Tibial artery (tissue), 4 donors: ENCODE measurements at regions not wholly inside any gene's neighbourhood (a gene's known extent, or its start where the extent isn't known, plus 50 kb on each side); places are given as distances from the start of the nearest gene placed in this dataset.

Experiments
- DNase-seq, 2 donors: peaks; one replicate each; pipeline ENCODE4 v3.0.0-alpha.2; 2019
- H3K27ac ChIP-seq, 2 donors: fragments of 200-600 bp; sonication (generic) in 1 of 2; 1 replicate in 1 of 2; 2 replicates in 1 of 2; pipeline ENCODE4 v1.5.1; 2018 to 2019; ENCODE audit warnings: mild to moderate bottlenecking in 1 of 2
- H3K27me3 ChIP-seq, 2 donors: fragments of 200-600 bp; sonication (generic) in 1 of 2; one replicate each; pipeline versions ENCODE4 v1.5.1 to v1.6.0; 2016 to 2019
- H3K36me3 ChIP-seq, 3 donors: fragments of 200-600 bp; sonication (generic) in 2 of 3; one replicate each; pipeline ENCODE4 v1.5.1; 2016 to 2019; ENCODE audit warnings: mild to moderate bottlenecking in 2 of 3
- H3K4me1 ChIP-seq, 4 donors: fragments of 200-600 bp; sonication (generic) in 2 of 4; 1 replicate in 3 of 4; 2 replicates in 1 of 4; pipeline ENCODE4 v1.5.1; 2016 to 2019
- H3K4me3 ChIP-seq, 2 donors: fragments of 200-600 bp; sonication (generic) in 1 of 2; 1 replicate in 1 of 2; 2 replicates in 1 of 2; pipeline ENCODE4 v1.5.1; 2018 to 2019; ENCODE audit warnings: mild to moderate bottlenecking in 2 of 2
- H3K9me3 ChIP-seq, 3 donors: fragments of 200-600 bp; sonication (generic) in 1 of 3; one replicate each; pipeline ENCODE4 v1.5.1; 2016 to 2019
- intact Hi-C: fragments of 100-400 bp; cut with DNase I; formaldehyde crosslinking; loops from one replicate; pipeline ENCODE4 v1.15.0; 2023; ENCODE audit warnings: low total_unique reads
- TF ChIP-seq, protein P1 (sequence below), 2 experiments: fragments of 200-600 bp in 1 of 2; fragments of 450-650 bp in 1 of 2; IDR thresholded peaks; one replicate each; pipeline ENCODE4 v1.5.1; 2017 to 2019; ENCODE audit warnings: antibody characterized with exemption in 2 of 2, mild to moderate bottlenecking in 1 of 2, moderate library complexity in 1 of 2

DNA sequence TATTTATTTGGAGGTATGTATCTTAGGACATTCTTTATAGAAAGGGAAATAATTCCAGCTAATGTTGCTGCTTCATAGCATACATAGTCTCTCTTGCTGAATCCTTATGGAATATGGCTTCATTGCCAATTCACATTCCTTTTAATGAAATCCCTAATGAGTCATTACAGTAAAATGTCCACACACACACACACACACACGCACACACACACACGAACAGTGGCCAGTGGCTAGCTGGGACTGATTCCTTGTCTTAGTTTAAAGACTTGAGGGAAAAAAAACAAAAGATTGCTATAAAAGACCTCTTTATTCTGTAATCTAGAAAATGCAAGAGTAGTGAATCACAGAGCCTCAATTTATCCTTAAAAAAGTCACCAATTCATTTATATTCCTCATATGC is 301.6 kb downstream of the SLITRK6 start:
- no peak for DNase-seq
- no peaks in the 10 kb centered on the region for H3K9me3 ChIP-seq
- no peaks in the 10 kb centered on the region for H3K4me1 ChIP-seq
- intact Hi-C loops: no loop called here
- no peaks in the 10 kb centered on the region for H3K27me3 ChIP-seq
- TF ChIP-seq, protein P1, sequence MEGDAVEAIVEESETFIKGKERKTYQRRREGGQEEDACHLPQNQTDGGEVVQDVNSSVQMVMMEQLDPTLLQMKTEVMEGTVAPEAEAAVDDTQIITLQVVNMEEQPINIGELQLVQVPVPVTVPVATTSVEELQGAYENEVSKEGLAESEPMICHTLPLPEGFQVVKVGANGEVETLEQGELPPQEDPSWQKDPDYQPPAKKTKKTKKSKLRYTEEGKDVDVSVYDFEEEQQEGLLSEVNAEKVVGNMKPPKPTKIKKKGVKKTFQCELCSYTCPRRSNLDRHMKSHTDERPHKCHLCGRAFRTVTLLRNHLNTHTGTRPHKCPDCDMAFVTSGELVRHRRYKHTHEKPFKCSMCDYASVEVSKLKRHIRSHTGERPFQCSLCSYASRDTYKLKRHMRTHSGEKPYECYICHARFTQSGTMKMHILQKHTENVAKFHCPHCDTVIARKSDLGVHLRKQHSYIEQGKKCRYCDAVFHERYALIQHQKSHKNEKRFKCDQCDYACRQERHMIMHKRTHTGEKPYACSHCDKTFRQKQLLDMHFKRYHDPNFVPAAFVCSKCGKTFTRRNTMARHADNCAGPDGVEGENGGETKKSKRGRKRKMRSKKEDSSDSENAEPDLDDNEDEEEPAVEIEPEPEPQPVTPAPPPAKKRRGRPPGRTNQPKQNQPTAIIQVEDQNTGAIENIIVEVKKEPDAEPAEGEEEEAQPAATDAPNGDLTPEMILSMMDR (IDR thresholded peaks at IDR 0.05): no peak
- no peak overlapping the region for H3K27ac ChIP-seq
- H3K4me3 ChIP-seq: no peak overlapping the region
- no peaks in the 10 kb centered on the region for H3K36me3 ChIP-seq

DNA sequence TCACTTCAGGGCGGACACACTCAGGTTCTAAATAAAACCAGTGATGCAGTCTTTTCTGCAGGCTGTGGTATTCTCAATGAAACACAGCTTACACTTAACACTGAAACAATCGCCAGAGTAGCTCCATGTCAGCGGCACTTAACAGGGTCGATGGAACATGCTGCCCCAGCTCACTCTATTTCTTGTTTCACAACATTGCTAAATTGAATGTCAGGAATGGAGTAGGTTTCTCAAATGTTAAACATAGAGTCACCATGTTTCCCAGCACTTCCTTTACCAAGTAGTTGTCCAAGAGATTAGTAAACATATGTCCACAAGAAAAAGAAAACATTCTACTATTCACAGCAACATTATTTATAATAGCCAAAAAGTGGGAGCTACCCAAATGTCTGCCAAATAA is 306.9 kb downstream of the SLITRK6 start:
- intact Hi-C loops: no loop called here
- Histone ChIP-seq H3K36me3 (no peaks in the 10 kb centered on the region), H3K27ac (no peak overlapping the region), H3K4me1 (no peaks in the 10 kb centered on the region), H3K27me3 (no peaks in the 10 kb centered on the region), H3K9me3 (no peaks in the 10 kb centered on the region), H3K4me3 (no peak overlapping the region)
- DNase-seq: no peak
- TF ChIP-seq, protein P1 (IDR thresholded peaks at IDR 0.05): no peak

DNA sequence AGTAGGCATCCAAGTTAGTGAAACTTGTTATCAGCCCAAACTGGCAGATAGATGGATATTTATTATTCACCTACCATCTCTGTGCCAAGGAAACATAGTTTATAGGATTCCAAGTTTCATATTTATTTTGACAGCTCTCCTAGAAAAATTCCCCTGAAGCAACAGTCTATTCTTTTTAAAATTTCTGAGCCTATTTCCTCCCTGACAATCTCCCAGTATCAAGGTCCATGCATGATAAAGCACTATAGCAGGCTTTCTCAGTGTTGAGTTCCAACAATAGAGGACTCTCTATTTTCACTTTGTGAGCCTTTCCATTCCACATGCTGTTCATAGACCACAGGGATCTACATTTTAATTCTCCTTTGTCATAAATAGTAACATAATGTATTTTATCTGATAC is 312.6 kb downstream of the SLITRK6 start:
- Histone ChIP-seq H3K4me3 (no peak overlapping the region), H3K4me1 (no peaks in the 10 kb centered on the region), H3K9me3 (peaks cover 0 to 5% (median 0%) of the 10 kb centered on the region in 3 donors), H3K27ac (no peak overlapping the region), H3K27me3 (no peaks in the 10 kb centered on the region), H3K36me3 (no peaks in the 10 kb centered on the region)
- intact Hi-C loops: no loop called here
- TF ChIP-seq, protein P1 (IDR thresholded peaks at IDR 0.05): no peak
- DNase-seq: no peak

DNA sequence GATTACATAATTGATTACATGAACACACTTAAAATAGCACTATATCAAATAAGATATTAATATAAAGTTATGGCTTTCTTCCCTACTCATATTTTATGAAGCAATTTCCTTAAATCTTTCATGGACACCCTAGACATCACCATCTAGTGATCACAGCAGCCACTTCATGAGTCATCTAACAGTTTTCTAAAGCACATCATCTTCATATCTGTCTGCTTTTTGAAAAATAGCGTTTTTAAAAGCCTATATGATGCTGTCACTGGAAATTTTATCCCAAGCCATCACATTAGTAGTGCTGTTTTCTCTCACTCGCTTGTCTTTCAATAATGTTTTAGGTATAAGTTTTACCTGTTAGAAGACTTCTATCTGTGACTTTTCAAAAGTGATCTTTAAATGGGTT is 326.1 kb downstream of the SLITRK6 start:
- Histone ChIP-seq H3K4me3 (no peak overlapping the region), H3K27me3 (no peaks in the 10 kb centered on the region), H3K36me3 (no peaks in the 10 kb centered on the region), H3K4me1 (no peaks in the 10 kb centered on the region), H3K9me3 (no peaks in the 10 kb centered on the region), H3K27ac (no peak overlapping the region)
- no peak for DNase-seq
- TF ChIP-seq, protein P1 (IDR thresholded peaks at IDR 0.05): no peak
- intact Hi-C loops: no loop called here

DNA sequence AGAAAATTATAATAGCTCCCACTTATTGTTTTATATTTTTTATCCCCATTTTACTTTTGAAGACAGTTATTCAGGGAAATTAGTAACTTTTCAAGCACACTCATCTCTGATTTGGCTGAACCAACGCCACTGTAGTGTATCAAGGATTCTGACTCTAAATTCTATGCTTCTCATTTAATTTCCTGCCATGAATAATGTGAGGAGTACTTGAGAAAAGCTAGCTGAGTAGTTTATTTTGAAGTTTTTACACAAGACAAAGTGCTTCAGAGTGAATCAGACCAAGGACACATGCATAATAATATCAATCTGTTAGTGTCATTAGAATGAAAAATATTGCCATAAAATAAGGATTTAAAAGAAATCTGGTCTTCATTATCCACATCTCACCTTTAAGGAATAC is 329.9 kb downstream of the SLITRK6 start:
- DNase-seq: no peak
- no peaks in the 10 kb centered on the region for H3K4me1 ChIP-seq
- H3K4me3 ChIP-seq: no peak overlapping the region
- intact Hi-C loops: no loop called here
- H3K27ac ChIP-seq: no peak overlapping the region
- H3K36me3 ChIP-seq: no peaks in the 10 kb centered on the region
- TF ChIP-seq, protein P1 (IDR thresholded peaks at IDR 0.05): no peak
- H3K27me3 ChIP-seq: no peaks in the 10 kb centered on the region
- no peaks in the 10 kb centered on the region for H3K9me3 ChIP-seq

DNA sequence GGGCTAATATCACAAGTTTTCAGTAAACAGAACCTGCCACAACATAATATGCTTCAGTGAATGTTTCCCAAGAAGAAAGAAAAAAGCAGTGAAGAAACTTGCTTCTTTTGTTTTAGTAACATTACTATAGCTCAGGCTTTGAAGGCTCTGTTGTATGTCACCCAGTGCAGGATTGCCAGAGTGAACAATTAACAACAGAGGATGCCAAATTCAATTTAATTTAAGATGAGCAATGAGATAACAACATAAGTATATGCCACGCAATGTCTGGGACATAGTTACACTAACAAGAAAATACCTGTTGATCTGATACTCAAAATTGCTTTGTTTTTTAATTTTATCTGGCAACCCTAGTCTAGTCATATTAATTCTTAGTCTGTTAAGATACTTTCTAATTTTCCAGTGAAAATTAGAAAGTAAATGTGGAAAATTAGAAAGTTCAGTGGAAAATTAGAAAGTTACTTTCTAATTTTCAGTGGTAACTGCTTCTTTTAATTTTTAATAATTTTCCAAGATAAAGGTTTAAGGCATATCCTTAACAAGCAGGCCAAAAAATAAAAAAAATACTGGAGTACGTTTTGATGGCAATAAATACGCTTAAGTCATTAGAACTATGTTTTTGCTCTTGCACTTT is 336.3 kb downstream of the SLITRK6 start:
- Histone ChIP-seq H3K4me1 (no peaks in the 10 kb centered on the region), H3K27me3 (no peaks in the 10 kb centered on the region), H3K36me3 (no peaks in the 10 kb centered on the region), H3K27ac (no peak overlapping the region), H3K4me3 (no peak overlapping the region), H3K9me3 (no peaks in the 10 kb centered on the region)
- intact Hi-C loops: no loop called here
- TF ChIP-seq, protein P1 (IDR thresholded peaks at IDR 0.05): no peak
- no peak for DNase-seq
